ENCODE measurements at regions not wholly inside any gene's neighbourhood (a gene's known extent, or its start where the extent isn't known, plus 50 kb on each side); places are given as distances from the start of the nearest gene placed in this dataset.

DNA sequence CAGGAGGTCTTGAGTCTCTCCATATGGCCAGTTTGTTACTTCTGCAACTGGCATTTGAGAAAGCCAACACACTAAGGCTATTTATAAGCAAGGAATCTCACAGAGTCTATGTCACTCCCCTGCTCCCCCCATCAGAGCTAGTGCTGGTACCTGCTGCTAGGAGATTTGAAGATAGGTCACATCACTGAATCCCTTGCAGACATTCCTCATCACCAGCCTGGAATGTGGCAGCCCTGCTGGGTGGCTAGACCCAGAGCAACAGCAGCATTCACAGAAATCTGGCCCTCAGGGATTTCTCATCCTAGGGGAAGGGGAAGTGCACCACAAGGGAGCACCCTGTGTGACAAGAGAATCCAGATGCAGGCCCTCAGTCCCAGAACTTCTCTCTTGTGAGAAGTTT, 672.1 kb downstream of the HACE1 start:
- TF ChIP-seq, protein P1, sequence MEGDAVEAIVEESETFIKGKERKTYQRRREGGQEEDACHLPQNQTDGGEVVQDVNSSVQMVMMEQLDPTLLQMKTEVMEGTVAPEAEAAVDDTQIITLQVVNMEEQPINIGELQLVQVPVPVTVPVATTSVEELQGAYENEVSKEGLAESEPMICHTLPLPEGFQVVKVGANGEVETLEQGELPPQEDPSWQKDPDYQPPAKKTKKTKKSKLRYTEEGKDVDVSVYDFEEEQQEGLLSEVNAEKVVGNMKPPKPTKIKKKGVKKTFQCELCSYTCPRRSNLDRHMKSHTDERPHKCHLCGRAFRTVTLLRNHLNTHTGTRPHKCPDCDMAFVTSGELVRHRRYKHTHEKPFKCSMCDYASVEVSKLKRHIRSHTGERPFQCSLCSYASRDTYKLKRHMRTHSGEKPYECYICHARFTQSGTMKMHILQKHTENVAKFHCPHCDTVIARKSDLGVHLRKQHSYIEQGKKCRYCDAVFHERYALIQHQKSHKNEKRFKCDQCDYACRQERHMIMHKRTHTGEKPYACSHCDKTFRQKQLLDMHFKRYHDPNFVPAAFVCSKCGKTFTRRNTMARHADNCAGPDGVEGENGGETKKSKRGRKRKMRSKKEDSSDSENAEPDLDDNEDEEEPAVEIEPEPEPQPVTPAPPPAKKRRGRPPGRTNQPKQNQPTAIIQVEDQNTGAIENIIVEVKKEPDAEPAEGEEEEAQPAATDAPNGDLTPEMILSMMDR (IDR thresholded peaks at IDR 0.05; ENCODE audit: insufficient read depth, low read length, poor library complexity, severe bottlenecking): no peak
- TF ChIP-seq EZH2phosphoT487 (conservative IDR thresholded peaks at IDR 0.05; ENCODE audit: low read length): no peak
